SK-N-SH (cell line): ENCODE measurements at regions not wholly inside any gene's neighbourhood (a gene's known extent, or its start where the extent isn't known, plus 50 kb on each side); places are given as distances from the start of the nearest gene placed in this dataset.

Experiments used
- CTCF ChIA-PET: fragments of 300-600, 350-600 bp; formaldehyde crosslinking; extraction: SDS; loops from one replicate; lab custom pipeline; 2021; lab: Yijun Ruan, JAX
- POLR2A ChIA-PET: fragments of 350-600 bp; sonication (Branson Sonifier 250); formaldehyde crosslinking; extraction: SDS; loops from one replicate; lab custom pipeline; 2020; ENCODE audit warnings: antibody characterized with exemption, inconsistent platforms; lab: Yijun Ruan, JAX
- DNase-seq: peaks from one replicate; pipeline ENCODE4 v3.0.0; 2012
- H2AFZ ChIP-seq: fragments of 200-600 bp; sonication (generic); 2 replicates; pipeline ENCODE4 v1.8.1; 2016; ENCODE audit warnings: antibody characterized with exemption, mild to moderate bottlenecking, low read depth
- H3F3A ChIP-seq: fragments of 200-600 bp; sonication (generic); replicated peaks from 2 replicates; pipeline ENCODE3; 2016; ENCODE audit warnings: antibody characterized with exemption, mild to moderate bottlenecking; ENCODE audit not compliant: insufficient read depth
- H3K27ac ChIP-seq, 2 experiments: fragments of 200-500 bp in 1 of 2; fragments of 200-600 bp in 1 of 2; sonication (Bioruptor generic) in 1 of 2; sonication (generic), shearing (Covaris generic) in 1 of 2; 2 replicates each; pipeline versions ENCODE4 v1.5.1 to v1.6.1; 2014 to 2016; ENCODE audit warnings: low read depth in 2 of 2, inconsistent platforms in 1 of 2, low read length in 1 of 2, mild to moderate bottlenecking in 1 of 2, mixed read lengths in 1 of 2
- H3K27me3 ChIP-seq: fragments of 200-600 bp; sonication (generic), shearing (Covaris generic); 2 replicates; pipeline ENCODE4 v1.6.1; 2016; ENCODE audit warnings: mixed run types; ENCODE audit not compliant: insufficient read depth
- H3K36me3 ChIP-seq, 2 experiments: fragments of 200-500 bp in 1 of 2; fragments of 200-600 bp in 1 of 2; sonication (Bioruptor generic) in 1 of 2; sonication (generic) in 1 of 2; replicated peaks in 1 of 2; 2 replicates each; pipeline versions ENCODE3 to v1.5.1; 2014 to 2016; ENCODE audit warnings: low read length in 1 of 2, mild to moderate bottlenecking in 1 of 2; ENCODE audit not compliant: insufficient read depth in 2 of 2, control insufficient read depth in 1 of 2
- H3K4me1 ChIP-seq, 2 experiments: fragments of 200-500 bp in 1 of 2; fragments of 200-600 bp in 1 of 2; sonication (Bioruptor generic) in 1 of 2; sonication (generic), shearing (Covaris generic) in 1 of 2; 2 replicates each; pipeline versions ENCODE4 v1.5.1 to v1.6.1; 2014 to 2016; ENCODE audit warnings: low read depth in 1 of 2, low read length in 1 of 2, mixed run types in 1 of 2; ENCODE audit not compliant: insufficient read depth in 2 of 2, control insufficient read depth in 1 of 2
- H3K4me2 ChIP-seq: fragments of 200-600 bp; sonication (generic), shearing (Covaris generic); 2 replicates; pipeline ENCODE4 v1.6.1; 2017; ENCODE audit warnings: mixed run types
- H3K4me3 ChIP-seq, 2 experiments: fragments of 200-500 bp in 1 of 2; fragments of 200-600 bp in 1 of 2; sonication (Bioruptor generic) in 1 of 2; sonication (generic), shearing (Covaris generic) in 1 of 2; 2 replicates each; pipeline versions ENCODE4 v1.5.1 to v1.8.1; 2014 to 2016; ENCODE audit warnings: low read depth in 2 of 2, inconsistent platforms in 1 of 2, low read length in 1 of 2, mild to moderate bottlenecking in 1 of 2, mixed read lengths in 1 of 2, moderate library complexity in 1 of 2
- H3K79me2 ChIP-seq: fragments of 200-600 bp; sonication (generic); 2 replicates; pipeline ENCODE4 v1.8.1; 2017; ENCODE audit warnings: mild to moderate bottlenecking; ENCODE audit not compliant: insufficient read depth
- H3K9ac ChIP-seq: fragments of 200-600 bp; sonication (generic); 2 replicates; pipeline ENCODE4 v1.6.1; 2017; ENCODE audit warnings: mixed run types
- H3K9me2 ChIP-seq: fragments of 200-600 bp; sonication (generic); 2 replicates; pipeline ENCODE4 v1.6.1; 2017; ENCODE audit warnings: mixed run types
- H3K9me3 ChIP-seq: fragments of 200-600 bp; sonication (generic); 2 replicates; pipeline ENCODE4 v1.6.1; 2017; ENCODE audit warnings: mixed run types, mild to moderate bottlenecking, moderate library complexity
- H4K20me1 ChIP-seq: fragments of 200-600 bp; sonication (generic); 2 replicates; pipeline ENCODE4 v1.6.1; 2017; ENCODE audit warnings: mild to moderate bottlenecking, mixed run types; ENCODE audit not compliant: insufficient read depth
- CTCF ChIP-seq: fragments of 200-600 bp; sonication (generic); IDR thresholded peaks from 2 replicates; pipeline ENCODE4 v1.6.1; 2017; ENCODE audit warnings: antibody characterized with exemption, mild to moderate bottlenecking, moderate library complexity
- EP300 ChIP-seq, 2 experiments: IDR thresholded peaks; 2 replicates each; pipeline versions ENCODE4 v1.4.0 to v1.6.1; 2012; ENCODE audit warnings: borderline replicate concordance in 1 of 2, low read depth in 1 of 2, low read length in 1 of 2
- FOXM1 ChIP-seq: IDR thresholded peaks from 2 replicates; pipeline ENCODE4 v1.4.0; 2012; ENCODE audit warnings: low read depth, mild to moderate bottlenecking
- MAX ChIP-seq: IDR thresholded peaks from 2 replicates; pipeline ENCODE4 v1.4.0; 2012; ENCODE audit warnings: low read depth
- MXI1 ChIP-seq: IDR thresholded peaks from 2 replicates; pipeline ENCODE4 v1.6.1; 2012; ENCODE audit warnings: mild to moderate bottlenecking, low read depth, low read length, improper control_type of control experiment
- NFIC ChIP-seq: IDR thresholded peaks from 2 replicates; pipeline ENCODE4 v1.4.0; 2012; ENCODE audit warnings: borderline replicate concordance
- NRF1 ChIP-seq: IDR thresholded peaks from 2 replicates; pipeline ENCODE4 v1.6.1; 2012; ENCODE audit warnings: low read depth, mild to moderate bottlenecking, low read length
- POLR2AphosphoS5 ChIP-seq: IDR thresholded peaks from 2 replicates; pipeline ENCODE4 v1.6.1; 2012; ENCODE audit warnings: low read depth, low read length
- RAD21 ChIP-seq: IDR thresholded peaks from 2 replicates; pipeline ENCODE4 v1.6.1; 2012; ENCODE audit warnings: mild to moderate bottlenecking, low read length
- RCOR1 ChIP-seq: fragments of 150-350 bp; IDR thresholded peaks from 2 replicates; pipeline ENCODE4 v1.6.1; 2017; ENCODE audit warnings: antibody characterized with exemption, low read length
- SIN3A ChIP-seq: IDR thresholded peaks from 2 replicates; pipeline ENCODE4 v1.6.1; 2012; ENCODE audit warnings: low read depth, mild to moderate bottlenecking, low read length, moderate library complexity, borderline replicate concordance
- TEAD4 ChIP-seq: IDR thresholded peaks from 2 replicates; pipeline ENCODE4 v1.4.0; 2012; ENCODE audit warnings: mild to moderate bottlenecking, borderline replicate concordance; ENCODE audit not compliant: insufficient read depth
- USF1 ChIP-seq: IDR thresholded peaks from 2 replicates; pipeline ENCODE4 v1.4.0; 2012; ENCODE audit warnings: low read depth, borderline replicate concordance
- USF2 ChIP-seq: fragments of 150-350 bp; IDR thresholded peaks from 2 replicates; pipeline ENCODE4 v1.6.1; 2017; ENCODE audit warnings: antibody characterized with exemption, low read length, low read depth, borderline replicate concordance
- ZBTB33 ChIP-seq: IDR thresholded peaks from 2 replicates; pipeline ENCODE4 v1.4.0; 2012; ENCODE audit warnings: low read depth, borderline replicate concordance
- WGBS: methylation state at CpG from one replicate; pipeline ENCODE4 v1.1.6; 2017; ENCODE audit warnings: low lambda C conversion rate; 5-methylcytosine and 5-hydroxymethylcytosine counted together

- H3K36me3 ChIP-seq, result no peaks in the 10 kb centered on the region
- no peaks in the 10 kb centered on the region for H3K79me2 ChIP-seq
- no peaks in the 10 kb centered on the region for H3K9me3 ChIP-seq
- no peaks in the 10 kb centered on the region for H4K20me1 ChIP-seq
- H3K9ac ChIP-seq, result no peak overlapping the region
- CTCF ChIA-PET, result interaction anchor here (1.1 kb wide), 1 partner anchor 9 kb away, joined by 3 read pairs; no protein-coding TSS in a partner anchor
- peaks cover 0 to 6% of the 10 kb centered on the region in 2 experiments; a peak in 1 of 4 replicates for H3K4me1 ChIP-seq
- H3K4me3 ChIP-seq, result no peak overlapping the region
- H3F3A ChIP-seq, result no peaks in the 10 kb centered on the region
- H2AFZ ChIP-seq, result no peak overlapping the region
- no peaks in the 10 kb centered on the region for H3K27me3 ChIP-seq
- TF ChIP-seq RCOR1, result no peak
- no peak for TF ChIP-seq NFIC
- no peak for TF ChIP-seq NRF1
- no peak for TF ChIP-seq MXI1
- TF ChIP-seq TEAD4, result no peak
- TF ChIP-seq POLR2AphosphoS5, result no peak
- no peak for TF ChIP-seq CTCF
- TF ChIP-seq FOXM1, result no peak
- no peak for TF ChIP-seq RAD21
- TF ChIP-seq USF2, result no peak
- no peak for TF ChIP-seq SIN3A
- no peak for TF ChIP-seq MAX
- TF ChIP-seq EP300 (IDR thresholded peaks at IDR 0.05; ENCODE audit: borderline replicate concordance in 1 of 2, low read depth in 1 of 2, low read length in 1 of 2), result no peak
- TF ChIP-seq USF1, result no peak
- TF ChIP-seq ZBTB33, result no peak
- no peaks in the 10 kb centered on the region for H3K9me2 ChIP-seq
- POLR2A ChIA-PET, result no interaction called here
- H3K27ac ChIP-seq, result no peak overlapping the region
- H3K4me2 ChIP-seq, result no peak overlapping the region
- WGBS, result 78% methylated on average over 8 of the region's 8 CpGs
- DNase-seq, result no peak
Observed at GRCh38 chr16:65201511-65201910, 79.6 kb upstream of the CDH11 start.
